ENCODE measurements at regions not wholly inside any gene's neighbourhood (a gene's known extent, or its start where the extent isn't known, plus 50 kb on each side); places are given as distances from the start of the nearest gene placed in this dataset.
"Not testable (repeated sequence)": the region's sequence is repeated elsewhere in the genome, so short reads cannot be mapped to it uniquely, and the experiment has no call there.

GRCh38 chr7:46054272-46054671 is 133.2 kb upstream of the IGFBP3 start:
- no peak overlapping the region for H3K4ac ChIP-seq (ENCODE audit: low read depth, low read length)
- peak overlapping the region; percentile 55 for H3K27ac ChIP-seq (ENCODE audit: low read depth, low read length)
- peaks cover 0 to 1% of the 10 kb centered on the region in 2 experiments for H3K36me3 ChIP-seq (ENCODE audit: control insufficient read depth in 1 of 2, insufficient read depth in 2 of 2, low read length in 2 of 2)
- H4K8ac ChIP-seq (ENCODE audit: low read depth, low read length): no peak overlapping the region
- no peak overlapping the region for H4K12ac ChIP-seq (ENCODE audit: low read depth, low read length)
- H2BK5ac ChIP-seq (ENCODE audit: low read depth, low read length, poor library complexity): no peak overlapping the region
- H3K9me3 ChIP-seq (ENCODE audit: insufficient read depth, low read depth, low read length): peaks cover 3% of the 10 kb centered on the region
- H3K4me1 ChIP-seq (ENCODE audit: control insufficient read depth in 1 of 2, insufficient read depth in 2 of 2, low read length in 2 of 2): no peaks in the 10 kb centered on the region
- no peak overlapping the region for H2AFZ ChIP-seq (ENCODE audit: insufficient read depth, low read length, poor library complexity)
- no peak overlapping the region for H4K91ac ChIP-seq (ENCODE audit: low read depth, low read length)
- no peak for DNase-seq
- no peak overlapping the region for H3K9ac ChIP-seq (ENCODE audit: low read length)
- H2BK120ac ChIP-seq (ENCODE audit: insufficient read depth, low read length, poor library complexity): peak overlapping the region; percentile 33
- H3K79me1 ChIP-seq (ENCODE audit: low read length): peaks cover 7% of the 10 kb centered on the region
- H2AK5ac ChIP-seq (ENCODE audit: low read length): no peak overlapping the region
- H3K18ac ChIP-seq (ENCODE audit: low read length): no peak overlapping the region
- no peak overlapping the region for H2BK12ac ChIP-seq (ENCODE audit: low read length)
- no peak overlapping the region for H3K14ac ChIP-seq (ENCODE audit: low read length)
- H3K79me2 ChIP-seq (ENCODE audit: control insufficient read depth, insufficient read depth, low read length, poor library complexity): no peaks in the 10 kb centered on the region
- no peak overlapping the region for H3K4me2 ChIP-seq (ENCODE audit: low read length)
- H3K27me3 ChIP-seq (ENCODE audit: insufficient read depth, low read length): no peaks in the 10 kb centered on the region
- no peak overlapping the region for H3K23ac ChIP-seq (ENCODE audit: low read length)
- no CpG with 5 or more reads among the region's 2 CpGs for WGBS (ENCODE audit: extremely low coverage, insufficient coverage, insufficient read length)
- H3K4me3 ChIP-seq (ENCODE audit: low read depth, low read length): no peak overlapping the region

- H2AK5ac ChIP-seq (ENCODE audit: low read length): no peak overlapping the region
- H4K8ac ChIP-seq (ENCODE audit: low read depth, low read length): no peak overlapping the region
- no peak for DNase-seq
- H3K4me3 ChIP-seq (ENCODE audit: low read depth, low read length): no peak overlapping the region
- no peak overlapping the region for H3K4me2 ChIP-seq (ENCODE audit: low read length)
- H2AFZ ChIP-seq (ENCODE audit: insufficient read depth, low read length, poor library complexity): no peak overlapping the region
- no peak overlapping the region for H3K23ac ChIP-seq (ENCODE audit: low read length)
- H3K4me1 ChIP-seq (ENCODE audit: control insufficient read depth in 1 of 2, insufficient read depth in 2 of 2, low read length in 2 of 2): peaks cover 0 to 2% of the 10 kb centered on the region in 2 experiments
- no peak overlapping the region for H4K12ac ChIP-seq (ENCODE audit: low read depth, low read length)
- no peak overlapping the region for H3K4ac ChIP-seq (ENCODE audit: low read depth, low read length)
- H3K27ac ChIP-seq (ENCODE audit: low read depth, low read length): peak overlapping the region; percentile 65
- H2BK12ac ChIP-seq (ENCODE audit: low read length): peak overlapping the region; percentile 37
- no peaks in the 10 kb centered on the region for H3K27me3 ChIP-seq (ENCODE audit: insufficient read depth, low read length)
- peak overlapping the region; percentile 13 for H4K91ac ChIP-seq (ENCODE audit: low read depth, low read length)
- H3K79me2 ChIP-seq (ENCODE audit: control insufficient read depth, insufficient read depth, low read length, poor library complexity): no peaks in the 10 kb centered on the region
- peaks cover 2% of the 10 kb centered on the region for H3K9me3 ChIP-seq (ENCODE audit: insufficient read depth, low read depth, low read length)
- WGBS (ENCODE audit: extremely low coverage, insufficient coverage, insufficient read length): no CpG with 5 or more reads among the region's 9 CpGs
- H3K79me1 ChIP-seq (ENCODE audit: low read length): peaks cover 4% of the 10 kb centered on the region
- H3K36me3 ChIP-seq (ENCODE audit: control insufficient read depth in 1 of 2, insufficient read depth in 2 of 2, low read length in 2 of 2): peaks cover 0 to 4% of the 10 kb centered on the region in 2 experiments
- no peak overlapping the region for H3K14ac ChIP-seq (ENCODE audit: low read length)
- H2BK5ac ChIP-seq (ENCODE audit: low read depth, low read length, poor library complexity): peak overlapping the region; percentile 31
- H2BK120ac ChIP-seq (ENCODE audit: insufficient read depth, low read length, poor library complexity): no peak overlapping the region
- H3K18ac ChIP-seq (ENCODE audit: low read length): no peak overlapping the region
- no peak overlapping the region for H3K9ac ChIP-seq (ENCODE audit: low read length)
Measured at GRCh38 chr7:46047581-46047980, 126.5 kb upstream of the IGFBP3 start.

- not testable (repeated sequence) for DNase-seq; H3K4me3 ChIP-seq (ENCODE audit: low read depth, low read length); H2AK5ac ChIP-seq (ENCODE audit: low read length); H3K4me2 ChIP-seq (ENCODE audit: low read length); H4K12ac ChIP-seq (ENCODE audit: low read depth, low read length); H3K18ac ChIP-seq (ENCODE audit: low read length); H3K9ac ChIP-seq (ENCODE audit: low read length); H3K79me1 ChIP-seq (ENCODE audit: low read length); H3K36me3 ChIP-seq (ENCODE audit: control insufficient read depth in 1 of 2, insufficient read depth in 2 of 2, low read length in 2 of 2); H4K91ac ChIP-seq (ENCODE audit: low read depth, low read length); H3K27ac ChIP-seq (ENCODE audit: low read depth, low read length); H2BK12ac ChIP-seq (ENCODE audit: low read length); H2BK5ac ChIP-seq (ENCODE audit: low read depth, low read length, poor library complexity); H3K79me2 ChIP-seq (ENCODE audit: control insufficient read depth, insufficient read depth, low read length, poor library complexity); H3K4me1 ChIP-seq (ENCODE audit: control insufficient read depth in 1 of 2, insufficient read depth in 2 of 2, low read length in 2 of 2); H3K4ac ChIP-seq (ENCODE audit: low read depth, low read length); H2BK120ac ChIP-seq (ENCODE audit: insufficient read depth, low read length, poor library complexity); H3K14ac ChIP-seq (ENCODE audit: low read length); H4K8ac ChIP-seq (ENCODE audit: low read depth, low read length); H2AFZ ChIP-seq (ENCODE audit: insufficient read depth, low read length, poor library complexity); H3K27me3 ChIP-seq (ENCODE audit: insufficient read depth, low read length); H3K9me3 ChIP-seq (ENCODE audit: insufficient read depth, low read depth, low read length); H3K23ac ChIP-seq (ENCODE audit: low read length)
- no CpG with 5 or more reads among the region's 6 CpGs for WGBS (ENCODE audit: extremely low coverage, insufficient coverage, insufficient read length)
Measured at GRCh38 chr7:46043338-46043737, 122.3 kb upstream of the IGFBP3 start.

GRCh38 chr7:46039813-46040212 is 118.7 kb upstream of the IGFBP3 start:
- not testable (repeated sequence) for H3K27ac ChIP-seq (ENCODE audit: low read depth, low read length); H3K18ac ChIP-seq (ENCODE audit: low read length); H4K12ac ChIP-seq (ENCODE audit: low read depth, low read length); H3K14ac ChIP-seq (ENCODE audit: low read length); H3K36me3 ChIP-seq (ENCODE audit: control insufficient read depth in 1 of 2, insufficient read depth in 2 of 2, low read length in 2 of 2); H2AFZ ChIP-seq (ENCODE audit: insufficient read depth, low read length, poor library complexity); H3K4me2 ChIP-seq (ENCODE audit: low read length); H3K9ac ChIP-seq (ENCODE audit: low read length); H3K27me3 ChIP-seq (ENCODE audit: insufficient read depth, low read length); DNase-seq; H3K9me3 ChIP-seq (ENCODE audit: insufficient read depth, low read depth, low read length); H3K79me2 ChIP-seq (ENCODE audit: control insufficient read depth, insufficient read depth, low read length, poor library complexity); H3K4ac ChIP-seq (ENCODE audit: low read depth, low read length); H3K23ac ChIP-seq (ENCODE audit: low read length); H2BK5ac ChIP-seq (ENCODE audit: low read depth, low read length, poor library complexity); H4K8ac ChIP-seq (ENCODE audit: low read depth, low read length); H2BK120ac ChIP-seq (ENCODE audit: insufficient read depth, low read length, poor library complexity); H3K4me3 ChIP-seq (ENCODE audit: low read depth, low read length)
- Histone ChIP-seq H3K4me1 (ENCODE audit: control insufficient read depth in 1 of 2, insufficient read depth in 2 of 2, low read length in 2 of 2) (peaks cover 7 to 16% of the 10 kb centered on the region in 2 experiments), H2BK12ac (ENCODE audit: low read length) (peak overlapping the region; percentile 94), H4K91ac (ENCODE audit: low read depth, low read length) (peak overlapping the region; percentile 78), H2AK5ac (ENCODE audit: low read length) (peak overlapping the region; percentile 84), H3K79me1 (ENCODE audit: low read length) (peaks cover 26% of the 10 kb centered on the region)
- no CpG with 5 or more reads among the region's 1 CpG for WGBS (ENCODE audit: extremely low coverage, insufficient coverage, insufficient read length)
